Duodenal mucosa (tissue), 2 donors: ENCODE measurements at regions not wholly inside any gene's neighbourhood (a gene's known extent, or its start where the extent isn't known, plus 50 kb on each side); places are given as distances from the start of the nearest gene placed in this dataset.

Experiments
- H3K27ac ChIP-seq: one replicate; pipeline ENCODE4 v1.7.0; 2013; ENCODE audit warnings: low read depth, low read length
- H3K27me3 ChIP-seq, 2 donors: one replicate each; pipeline ENCODE4 v1.7.0; 2013; ENCODE audit warnings: low read length in 2 of 2, control low read depth in 1 of 2; ENCODE audit not compliant: insufficient read depth in 2 of 2, control insufficient read depth in 1 of 2
- H3K36me3 ChIP-seq, 2 donors: one replicate each; pipeline ENCODE4 v1.7.0; 2013; ENCODE audit warnings: low read length in 2 of 2, control low read depth in 1 of 2; ENCODE audit not compliant: insufficient read depth in 2 of 2, control insufficient read depth in 1 of 2
- H3K4me1 ChIP-seq, 2 donors: one replicate each; pipeline ENCODE4 v1.7.0; 2013; ENCODE audit warnings: low read length in 2 of 2, control low read depth in 1 of 2; ENCODE audit not compliant: insufficient read depth in 2 of 2, control insufficient read depth in 1 of 2
- H3K4me3 ChIP-seq, 2 donors: one replicate each; pipeline ENCODE4 v1.7.0; 2013; ENCODE audit warnings: low read length in 2 of 2, low read depth in 1 of 2
- H3K9ac ChIP-seq, 2 donors: one replicate each; pipeline ENCODE4 v1.7.0; 2013; ENCODE audit warnings: low read length in 2 of 2, low read depth in 1 of 2
- H3K9me3 ChIP-seq, 2 donors: one replicate each; pipeline ENCODE4 v1.7.0; 2013; ENCODE audit warnings: low read length in 2 of 2, control low read depth in 1 of 2; ENCODE audit not compliant: control insufficient read depth in 1 of 2

DNA sequence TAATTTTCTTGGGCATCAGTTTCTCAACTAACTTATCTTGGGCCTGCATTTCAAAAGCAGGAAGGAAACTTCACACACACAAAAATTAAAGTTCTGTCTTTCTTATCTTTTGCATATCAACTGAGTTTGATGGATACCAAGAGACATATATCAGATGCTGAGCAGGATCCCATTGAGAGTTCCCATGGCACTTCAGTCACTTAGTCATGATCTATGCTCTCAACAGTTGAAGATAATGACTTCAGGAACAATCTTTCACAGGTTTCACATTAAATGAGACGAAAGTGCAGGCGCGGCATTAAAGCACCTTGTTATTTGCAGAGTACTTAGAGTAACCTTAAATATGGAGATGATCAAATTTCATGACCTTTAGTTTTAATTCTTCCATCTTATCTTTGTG, 2139.8 kb upstream of the CELF4 start:
- no peak overlapping the region for H3K9ac ChIP-seq
- peaks cover 0 to 3% of the 10 kb centered on the region in 2 donors for H3K9me3 ChIP-seq
- H3K4me3 ChIP-seq, result no peak overlapping the region
- H3K36me3 ChIP-seq, result no peaks in the 10 kb centered on the region
- peaks cover 0 to 7% of the 10 kb centered on the region in 2 donors for H3K4me1 ChIP-seq
- H3K27me3 ChIP-seq, result no peaks in the 10 kb centered on the region
- no peak overlapping the region for H3K27ac ChIP-seq

DNA sequence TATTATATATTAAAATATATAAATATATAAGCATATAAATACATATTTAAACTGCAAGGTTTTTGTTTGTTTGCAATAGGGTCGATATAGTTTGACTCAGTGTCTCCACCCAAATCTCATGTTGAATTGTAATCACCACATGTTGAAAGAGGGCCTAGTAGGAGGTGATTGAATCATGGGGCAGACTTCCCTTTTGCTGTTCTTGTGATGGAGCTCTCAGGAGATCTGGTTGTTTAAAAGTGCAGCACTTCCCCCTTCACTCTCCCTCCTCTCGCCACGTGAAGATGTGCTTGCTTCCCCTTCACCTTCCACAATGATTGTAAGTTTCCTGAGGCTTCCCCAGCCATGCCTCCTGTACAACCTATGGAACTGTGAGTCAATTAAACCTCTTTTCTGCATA, 2137.3 kb upstream of the CELF4 start:
- H3K27me3 ChIP-seq, result no peaks in the 10 kb centered on the region
- peaks cover 0 to 3% of the 10 kb centered on the region in 2 donors for H3K9me3 ChIP-seq
- no peak overlapping the region for H3K27ac ChIP-seq
- H3K36me3 ChIP-seq, result no peaks in the 10 kb centered on the region
- no peak overlapping the region for H3K9ac ChIP-seq
- no peak overlapping the region for H3K4me3 ChIP-seq
- H3K4me1 ChIP-seq, result peaks cover 0 to 7% of the 10 kb centered on the region in 2 donors

GRCh38 chr18:39701839-39702238, 2136.2 kb upstream of the CELF4 start:
- peaks cover 0 to 3% of the 10 kb centered on the region in 2 donors for H3K9me3 ChIP-seq
- H3K4me3 ChIP-seq, result no peak overlapping the region
- H3K9ac ChIP-seq, result no peak overlapping the region
- no peak overlapping the region for H3K27ac ChIP-seq
- H3K36me3 ChIP-seq, result no peaks in the 10 kb centered on the region
- H3K4me1 ChIP-seq, result peaks cover 0 to 7% of the 10 kb centered on the region in 2 donors
- no peaks in the 10 kb centered on the region for H3K27me3 ChIP-seq

DNA sequence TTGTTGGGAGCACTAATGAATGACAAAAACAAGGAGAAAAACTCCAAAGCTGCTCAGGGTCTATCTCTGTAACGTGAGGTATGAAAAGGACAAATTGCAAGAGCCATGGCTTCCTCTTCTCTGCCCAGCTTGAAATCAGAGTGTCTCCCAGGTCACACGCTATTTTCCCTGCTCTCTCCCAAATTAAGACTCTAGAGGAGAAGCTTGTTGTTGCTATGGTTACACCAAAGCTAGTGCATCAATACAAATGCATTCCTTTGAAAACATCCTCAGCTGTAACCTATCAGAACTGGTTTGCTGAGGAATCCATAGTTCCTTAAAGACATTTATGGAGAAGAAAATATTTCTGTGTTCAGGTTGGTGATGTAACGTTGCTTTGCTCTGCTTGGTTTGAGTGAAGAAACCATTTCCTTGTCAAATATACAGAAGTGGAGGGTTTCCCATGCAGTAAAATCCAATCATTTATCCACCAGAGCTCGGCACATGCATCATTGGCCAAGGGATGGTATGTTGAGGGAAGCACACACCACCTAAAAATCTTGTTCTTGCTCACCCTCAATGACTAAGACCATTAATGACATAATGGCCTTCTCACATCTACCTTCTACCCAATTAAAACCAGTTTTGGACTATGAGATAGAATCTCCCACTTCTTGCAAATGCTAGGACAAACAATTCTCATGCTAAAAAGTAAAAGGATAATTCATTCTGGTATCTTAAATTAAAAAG, 2135.6 kb upstream of the CELF4 start:
- H3K27ac ChIP-seq, result no peak overlapping the region
- peaks cover 0 to 3% of the 10 kb centered on the region in 2 donors for H3K9me3 ChIP-seq
- no peaks in the 10 kb centered on the region for H3K36me3 ChIP-seq
- H3K4me1 ChIP-seq, result peaks cover 0 to 7% of the 10 kb centered on the region in 2 donors
- no peak overlapping the region for H3K4me3 ChIP-seq
- H3K27me3 ChIP-seq, result no peaks in the 10 kb centered on the region
- no peak overlapping the region for H3K9ac ChIP-seq

GRCh38 chr18:39699340-39699964, 2133.9 kb upstream of the CELF4 start:
- Histone ChIP-seq H3K9me3 (peaks cover 0 to 3% of the 10 kb centered on the region in 2 donors), H3K4me3 (no peak overlapping the region), H3K9ac (no peak overlapping the region), H3K4me1 (peaks cover 0 to 7% of the 10 kb centered on the region in 2 donors), H3K27me3 (no peaks in the 10 kb centered on the region), H3K27ac (no peak overlapping the region), H3K36me3 (no peaks in the 10 kb centered on the region)

DNA sequence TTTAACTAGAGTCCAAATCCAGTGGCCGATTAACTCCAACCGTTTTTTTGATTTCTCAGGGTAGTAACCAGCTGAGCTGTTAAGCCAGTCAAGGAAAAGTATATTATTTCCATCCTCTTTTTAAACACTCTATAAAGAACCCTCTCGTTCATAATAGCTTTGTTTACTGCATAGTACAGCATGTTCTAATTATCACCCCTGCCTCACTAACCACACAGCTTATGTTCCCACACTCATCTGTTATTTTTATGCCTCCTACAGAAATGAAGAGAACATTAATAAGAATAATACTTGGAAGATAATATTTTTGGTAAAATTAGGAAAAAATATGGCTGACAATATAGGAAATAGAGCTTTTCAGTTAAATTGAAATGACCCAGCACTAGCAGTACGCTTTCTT, 2132.8 kb upstream of the CELF4 start:
- Histone ChIP-seq H3K9ac (no peak overlapping the region), H3K9me3 (peaks cover 0 to 3% of the 10 kb centered on the region in 2 donors), H3K27me3 (no peaks in the 10 kb centered on the region), H3K4me1 (peaks cover 0 to 7% of the 10 kb centered on the region in 2 donors), H3K4me3 (no peak overlapping the region), H3K27ac (no peak overlapping the region), H3K36me3 (no peaks in the 10 kb centered on the region)

DNA sequence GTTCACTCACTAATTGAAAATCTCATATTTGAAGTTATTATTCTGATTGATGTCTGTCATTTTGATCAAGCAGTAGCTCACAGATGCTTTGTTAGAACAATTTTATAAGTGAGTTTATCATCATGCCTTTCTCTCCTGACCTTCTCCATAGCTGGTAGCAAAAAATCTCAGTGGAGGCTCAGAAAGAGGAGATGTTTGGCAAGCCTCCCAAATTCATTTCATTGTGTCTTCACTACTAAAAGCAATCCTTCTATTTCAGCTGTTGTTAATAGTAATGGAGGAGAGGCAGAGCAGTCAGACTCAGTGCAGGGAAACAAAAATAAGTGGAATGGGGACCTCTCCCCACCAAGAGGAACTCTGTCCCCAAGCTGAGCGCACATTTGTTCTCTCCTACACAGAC, 2127.8 kb upstream of the CELF4 start:
- H3K4me3 ChIP-seq, result no peak overlapping the region
- H3K36me3 ChIP-seq, result no peaks in the 10 kb centered on the region
- no peaks in the 10 kb centered on the region for H3K27me3 ChIP-seq
- H3K4me1 ChIP-seq, result no peaks in the 10 kb centered on the region
- no peak overlapping the region for H3K27ac ChIP-seq
- H3K9me3 ChIP-seq, result no peaks in the 10 kb centered on the region
- no peak overlapping the region for H3K9ac ChIP-seq

GRCh38 chr18:39692367-39693015, 2126.9 kb upstream of the CELF4 start:
- Histone ChIP-seq H3K4me3 (no peak overlapping the region), H3K36me3 (no peaks in the 10 kb centered on the region), H3K9me3 (no peaks in the 10 kb centered on the region), H3K27ac (no peak overlapping the region), H3K27me3 (no peaks in the 10 kb centered on the region), H3K4me1 (no peaks in the 10 kb centered on the region), H3K9ac (no peak overlapping the region)

DNA sequence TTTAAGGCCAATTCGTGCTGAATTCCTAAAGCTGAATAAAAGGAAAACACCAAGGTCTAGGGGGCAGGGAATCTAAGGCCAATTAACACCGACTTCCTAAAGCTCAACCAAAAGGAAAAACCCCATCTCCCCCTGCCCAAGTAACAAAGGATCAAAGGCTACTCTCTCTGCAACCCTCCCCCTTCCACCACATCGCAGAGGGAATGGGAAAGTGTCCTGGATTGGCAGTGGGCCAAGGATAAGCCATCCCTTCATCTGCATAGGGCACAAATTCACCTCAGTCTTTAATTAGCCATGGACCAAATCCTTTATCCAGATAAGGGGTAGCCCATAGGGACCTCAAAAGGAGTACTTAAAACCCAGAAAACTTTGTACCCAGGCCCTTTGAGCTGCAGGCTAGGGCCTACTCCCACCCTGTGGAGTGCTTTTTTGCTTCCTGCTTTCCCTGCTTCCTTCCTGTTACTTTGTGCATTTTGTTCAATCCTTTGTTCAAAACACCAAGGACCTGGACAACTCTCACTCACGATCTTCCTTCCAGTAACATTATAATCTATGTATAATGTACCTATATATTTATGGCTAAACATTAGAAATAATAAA, 2119.8 kb upstream of the CELF4 start:
- Histone ChIP-seq H3K9me3 (no peaks in the 10 kb centered on the region), H3K27me3 (no peaks in the 10 kb centered on the region), H3K36me3 (no peaks in the 10 kb centered on the region), H3K27ac (no peak overlapping the region), H3K9ac (no peak overlapping the region), H3K4me1 (no peaks in the 10 kb centered on the region), H3K4me3 (no peak overlapping the region)

GRCh38 chr18:39681061-39681460, 2115.5 kb upstream of the CELF4 start:
- no peak overlapping the region for H3K4me3 ChIP-seq
- H3K9ac ChIP-seq, result no peak overlapping the region
- H3K27ac ChIP-seq, result no peak overlapping the region
- H3K27me3 ChIP-seq, result no peaks in the 10 kb centered on the region
- H3K4me1 ChIP-seq, result no peaks in the 10 kb centered on the region
- H3K36me3 ChIP-seq, result no peaks in the 10 kb centered on the region
- no peaks in the 10 kb centered on the region for H3K9me3 ChIP-seq
